ENCODE measurements at regions not wholly inside any gene's neighbourhood (a gene's known extent, or its start where the extent isn't known, plus 50 kb on each side); places are given as distances from the start of the nearest gene placed in this dataset.

GRCh38 chr12:43241986-43242385, 310.0 kb downstream of the ADAMTS20 start:
- H3K79me2 ChIP-seq (ENCODE audit: insufficient read depth, low read length), result no peaks in the 10 kb centered on the region
- H3K4me2 ChIP-seq (ENCODE audit: low read depth, low read length, poor library complexity, severe bottlenecking), result no peak overlapping the region
- H3F3A ChIP-seq (ENCODE audit: low read depth), result no peaks in the 10 kb centered on the region
- no peaks in the 10 kb centered on the region for H4K20me1 ChIP-seq (ENCODE audit: insufficient read depth, low read length, poor library complexity, severe bottlenecking)
- H3K4me3 ChIP-seq (ENCODE audit: low read length, poor library complexity, severe bottlenecking), result no peak overlapping the region
- H3K4me1 ChIP-seq (ENCODE audit: insufficient read depth, low read length, poor library complexity, severe bottlenecking), result no peaks in the 10 kb centered on the region
- no peaks in the 10 kb centered on the region for H3K27me3 ChIP-seq (ENCODE audit: insufficient read depth, low read length, poor library complexity, severe bottlenecking)
- H2AFZ ChIP-seq (ENCODE audit: low read length), result no peak overlapping the region
- H3K36me3 ChIP-seq (ENCODE audit: insufficient read depth, low read length), result no peaks in the 10 kb centered on the region
- no peak overlapping the region for H3K9ac ChIP-seq (ENCODE audit: low read depth, low read length, poor library complexity, severe bottlenecking)
- H3K9me2 ChIP-seq (replicated peaks; ENCODE audit: low read depth, low read length), result no peaks in the 10 kb centered on the region
- H3K9me3 ChIP-seq (ENCODE audit: insufficient read depth, low read depth, low read length), result no peaks in the 10 kb centered on the region
- TF ChIP-seq EZH2phosphoT487 (IDR thresholded peaks at IDR 0.05; ENCODE audit: borderline replicate concordance), result no peak
- TF ChIP-seq CTCF (conservative IDR thresholded peaks at IDR 0.05; ENCODE audit: low read length), result no peak

DNA sequence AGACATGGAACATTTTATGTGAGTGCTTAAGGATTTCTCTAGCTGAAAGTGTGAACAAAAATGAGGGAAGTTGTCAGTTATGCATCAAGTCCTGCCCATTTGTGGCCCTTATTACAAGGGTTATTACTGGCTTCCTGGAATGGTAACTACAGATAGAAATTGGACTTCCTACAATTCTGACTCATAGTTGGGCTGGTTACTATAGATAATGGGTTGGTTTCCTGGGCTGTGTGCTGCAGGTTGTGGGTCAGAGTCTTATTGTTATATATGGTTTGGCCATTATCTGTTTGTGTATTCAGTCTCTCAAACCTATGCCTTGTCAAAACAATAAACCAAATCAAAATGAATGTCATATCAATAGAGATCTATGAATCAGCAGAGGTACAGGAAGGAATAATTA, 313.7 kb downstream of the ADAMTS20 start:
- no peak overlapping the region for H2AFZ ChIP-seq (ENCODE audit: low read length)
- H3K4me3 ChIP-seq (ENCODE audit: low read length, poor library complexity, severe bottlenecking), result no peak overlapping the region
- H3K4me2 ChIP-seq (ENCODE audit: low read depth, low read length, poor library complexity, severe bottlenecking), result no peak overlapping the region
- TF ChIP-seq CTCF (conservative IDR thresholded peaks at IDR 0.05; ENCODE audit: low read length) (no peak), EZH2phosphoT487 (IDR thresholded peaks at IDR 0.05; ENCODE audit: borderline replicate concordance) (no peak)
- no peaks in the 10 kb centered on the region for H3K4me1 ChIP-seq (ENCODE audit: insufficient read depth, low read length, poor library complexity, severe bottlenecking)
- H3K36me3 ChIP-seq (ENCODE audit: insufficient read depth, low read length), result no peaks in the 10 kb centered on the region
- H3K79me2 ChIP-seq (ENCODE audit: insufficient read depth, low read length), result no peaks in the 10 kb centered on the region
- H3F3A ChIP-seq (ENCODE audit: low read depth), result no peaks in the 10 kb centered on the region
- H3K9me3 ChIP-seq (ENCODE audit: insufficient read depth, low read depth, low read length), result no peaks in the 10 kb centered on the region
- H4K20me1 ChIP-seq (ENCODE audit: insufficient read depth, low read length, poor library complexity, severe bottlenecking), result no peaks in the 10 kb centered on the region
- no peak overlapping the region for H3K9ac ChIP-seq (ENCODE audit: low read depth, low read length, poor library complexity, severe bottlenecking)
- no peaks in the 10 kb centered on the region for H3K9me2 ChIP-seq (replicated peaks; ENCODE audit: low read depth, low read length)
- no peaks in the 10 kb centered on the region for H3K27me3 ChIP-seq (ENCODE audit: insufficient read depth, low read length, poor library complexity, severe bottlenecking)

- Histone ChIP-seq H3K4me2 (ENCODE audit: low read depth, low read length, poor library complexity, severe bottlenecking) (no peak overlapping the region), H3K79me2 (ENCODE audit: insufficient read depth, low read length) (no peaks in the 10 kb centered on the region), H3F3A (ENCODE audit: low read depth) (no peaks in the 10 kb centered on the region), H3K9me3 (ENCODE audit: insufficient read depth, low read depth, low read length) (no peaks in the 10 kb centered on the region), H4K20me1 (ENCODE audit: insufficient read depth, low read length, poor library complexity, severe bottlenecking) (no peaks in the 10 kb centered on the region), H3K36me3 (ENCODE audit: insufficient read depth, low read length) (no peaks in the 10 kb centered on the region), H3K4me1 (ENCODE audit: insufficient read depth, low read length, poor library complexity, severe bottlenecking) (no peaks in the 10 kb centered on the region), H3K9ac (ENCODE audit: low read depth, low read length, poor library complexity, severe bottlenecking) (no peak overlapping the region), H3K27me3 (ENCODE audit: insufficient read depth, low read length, poor library complexity, severe bottlenecking) (no peaks in the 10 kb centered on the region), H2AFZ (ENCODE audit: low read length) (no peak overlapping the region), H3K9me2 (replicated peaks; ENCODE audit: low read depth, low read length) (no peaks in the 10 kb centered on the region), H3K4me3 (ENCODE audit: low read length, poor library complexity, severe bottlenecking) (no peak overlapping the region)
- no peak for TF ChIP-seq EZH2phosphoT487 (IDR thresholded peaks at IDR 0.05; ENCODE audit: borderline replicate concordance)
- no peak for TF ChIP-seq CTCF (conservative IDR thresholded peaks at IDR 0.05; ENCODE audit: low read length)
These were observed 314.6 kb downstream of the ADAMTS20 start for GRCh38 chr12:43237238-43237879.
